Stimulated activated CD8-positive, alpha-beta memory T cell treated with anti-CD3 and anti-CD28 coated beads, Interleukin-4, amount 100 ng/mL, for 1 hour (primary cell): ENCODE measurements at regions not wholly inside any gene's neighbourhood (a gene's known extent, or its start where the extent isn't known, plus 50 kb on each side); places are given as distances from the start of the nearest gene placed in this dataset.
A peak's percentile ranks its signal among the peaks of the same experiment; 100 is the strongest.

Source experiments
- DNase-seq, 2 donors: peaks; one replicate each; pipeline ENCODE4 v3.0.0-alpha.2; 2020; ENCODE audit warnings: low read depth in 2 of 2, low spot score in 1 of 2

- no peak for DNase-seq
These were observed 81.0 kb upstream of the CACUL1 start for GRCh38 chr10:118835682-118836326.

- no peak for DNase-seq
These were observed 83.6 kb upstream of the CACUL1 start for GRCh38 chr10:118838364-118838763.

- no peak for DNase-seq
These were observed 84.6 kb upstream of the CACUL1 start for GRCh38 chr10:118839348-118839747.

GRCh38 chr10:118840071-118840775 is 85.5 kb upstream of the CACUL1 start:
- DNase-seq, result no peak

- DNase-seq, result no peak
These were observed 86.2 kb upstream of the CACUL1 start for GRCh38 chr10:118840776-118841468.

- DNase-seq, result no peak
These were observed 87.3 kb upstream of the CACUL1 start for GRCh38 chr10:118841881-118842605.

GRCh38 chr10:118842843-118843624 is 88.3 kb upstream of the CACUL1 start:
- no peak for DNase-seq

GRCh38 chr10:118843647-118844265 is 89.0 kb upstream of the CACUL1 start:
- no peak for DNase-seq

GRCh38 chr10:118844731-118845521 is 90.2 kb upstream of the CACUL1 start:
- no peak for DNase-seq

- DNase-seq, result no peak
These were observed 91.0 kb upstream of the CACUL1 start for GRCh38 chr10:118845776-118846175.

- peak; percentile 2 to 35 for DNase-seq
These were observed 95.8 kb upstream of the CACUL1 start for GRCh38 chr10:118850418-118851061.

GRCh38 chr10:118851062-118852035 is 96.6 kb upstream of the CACUL1 start:
- DNase-seq, result no peak

- DNase-seq, result no peak
These were observed 99.1 kb upstream of the CACUL1 start for GRCh38 chr10:118853916-118854315.

- DNase-seq, result no peak
These were observed 101.3 kb upstream of the CACUL1 start for GRCh38 chr10:118856106-118856505.

GRCh38 chr10:118865998-118866693 is 111.4 kb upstream of the CACUL1 start:
- DNase-seq, result no peak

- no peak for DNase-seq
These were observed 113.0 kb upstream of the CACUL1 start for GRCh38 chr10:118867768-118868167.

GRCh38 chr10:118868589-118868988 is 113.8 kb upstream of the CACUL1 start:
- DNase-seq, result no peak
